AG04450 (cell line): ENCODE measurements at regions not wholly inside any gene's neighbourhood (a gene's known extent, or its start where the extent isn't known, plus 50 kb on each side); places are given as distances from the start of the nearest gene placed in this dataset. TPM values are rescaled to one million over a fixed set of nuclear protein-coding genes. Genes with fewer than 3 reads are reported as not detected.

ENCODE experiments used
- CTCF ChIA-PET: fragments of 300-600, 350-600 bp; formaldehyde crosslinking; extraction: SDS; loops from one replicate; lab custom pipeline; 2022; ENCODE audit warnings: antibody characterized with exemption, inconsistent platforms; lab: Charles Lee
- POLR2A ChIA-PET: fragments of 350-600 bp; formaldehyde crosslinking; extraction: SDS; loops from one replicate; lab custom pipeline; 2021; ENCODE audit warnings: antibody characterized with exemption, inconsistent platforms; lab: Yijun Ruan, JAX
- DNase-seq: peaks from one replicate; pipeline ENCODE4 v3.0.0-alpha.2; 2011; ENCODE audit warnings: low read depth, low spot score
- H3K27ac ChIP-seq: one replicate; pipeline ENCODE4 v1.5.1; 2012; ENCODE audit warnings: low read depth, low read length, control low read depth
- H3K27me3 ChIP-seq: one replicate; pipeline ENCODE4 v1.6.0; 2012; ENCODE audit warnings: low read length; ENCODE audit not compliant: control insufficient read depth, insufficient read depth
- H3K4me3 ChIP-seq: 2 replicates; pipeline ENCODE4 v1.5.1; 2011; ENCODE audit warnings: mild to moderate bottlenecking, low read depth, low read length, control low read depth
- H3K9me3 ChIP-seq: 2 replicates; pipeline ENCODE4 v1.5.1; 2012; ENCODE audit warnings: low read length; ENCODE audit not compliant: control insufficient read depth, insufficient read depth
- small RNA-seq: library from RNA; depleted of rRNA; stranded (forward); fragments of <200 nt; gene quantifications from one replicate; pipeline ENCODE3, GENCODE V24; 2012; ENCODE audit warnings: low read depth; ENCODE audit not compliant: insufficient read length
- TF ChIP-seq, protein P1 (sequence below): IDR thresholded peaks from 2 replicates; pipeline ENCODE4 v1.5.1; 2011; ENCODE audit warnings: low read depth, low read length, control low read depth, inconsistent platforms

DNA sequence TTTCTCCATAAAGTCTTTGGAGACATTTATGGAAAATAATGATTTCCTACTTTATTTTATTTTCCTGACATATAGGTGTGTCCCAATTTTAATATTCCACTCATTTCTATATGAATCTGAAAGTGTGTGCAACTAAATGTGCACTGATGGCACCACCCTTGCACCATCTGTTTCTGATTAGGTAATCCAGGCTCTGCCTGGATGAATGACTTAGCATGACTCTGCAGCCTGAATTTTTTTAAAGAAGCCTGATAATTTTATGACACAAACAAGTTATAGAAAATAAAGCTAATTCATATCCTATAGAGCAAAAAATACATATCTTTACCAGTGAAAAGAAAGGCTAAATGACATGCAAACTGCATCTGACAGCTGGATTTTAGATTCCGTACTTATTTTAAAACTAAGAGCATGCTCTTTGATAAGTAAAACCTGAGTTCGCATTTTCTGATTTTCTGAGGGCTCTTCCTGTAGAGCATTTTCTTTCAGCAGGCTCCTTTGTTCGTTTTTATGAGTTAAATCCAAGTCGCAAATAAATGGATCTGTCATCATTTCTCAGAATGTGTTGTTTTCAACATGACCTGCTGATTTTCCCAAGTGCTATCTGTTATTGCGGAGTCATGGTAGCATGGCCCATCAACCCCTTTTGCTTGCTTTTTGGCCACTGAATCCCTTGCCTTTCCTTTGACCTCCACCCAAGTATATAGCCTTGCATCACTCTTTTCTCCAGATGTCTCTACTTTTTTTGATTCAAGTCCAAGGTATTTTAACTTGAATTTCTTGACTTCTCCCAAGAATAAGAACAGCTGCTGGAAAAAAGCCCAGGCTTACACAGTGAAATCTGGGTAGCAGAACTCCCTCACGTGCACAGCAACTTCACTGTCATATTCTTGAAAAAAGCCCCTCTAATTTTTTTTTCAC is 52.8 kb upstream of the LYPLAL1 start:
- Histone ChIP-seq H3K4me3 (no peak overlapping the region), H3K9me3 (no peaks in the 10 kb centered on the region), H3K27ac (peak overlapping the region; percentile 93), H3K27me3 (no peaks in the 10 kb centered on the region)
- POLR2A ChIA-PET, result no interaction called here
- peak; percentile 83 for DNase-seq
- TF ChIP-seq, protein P1, sequence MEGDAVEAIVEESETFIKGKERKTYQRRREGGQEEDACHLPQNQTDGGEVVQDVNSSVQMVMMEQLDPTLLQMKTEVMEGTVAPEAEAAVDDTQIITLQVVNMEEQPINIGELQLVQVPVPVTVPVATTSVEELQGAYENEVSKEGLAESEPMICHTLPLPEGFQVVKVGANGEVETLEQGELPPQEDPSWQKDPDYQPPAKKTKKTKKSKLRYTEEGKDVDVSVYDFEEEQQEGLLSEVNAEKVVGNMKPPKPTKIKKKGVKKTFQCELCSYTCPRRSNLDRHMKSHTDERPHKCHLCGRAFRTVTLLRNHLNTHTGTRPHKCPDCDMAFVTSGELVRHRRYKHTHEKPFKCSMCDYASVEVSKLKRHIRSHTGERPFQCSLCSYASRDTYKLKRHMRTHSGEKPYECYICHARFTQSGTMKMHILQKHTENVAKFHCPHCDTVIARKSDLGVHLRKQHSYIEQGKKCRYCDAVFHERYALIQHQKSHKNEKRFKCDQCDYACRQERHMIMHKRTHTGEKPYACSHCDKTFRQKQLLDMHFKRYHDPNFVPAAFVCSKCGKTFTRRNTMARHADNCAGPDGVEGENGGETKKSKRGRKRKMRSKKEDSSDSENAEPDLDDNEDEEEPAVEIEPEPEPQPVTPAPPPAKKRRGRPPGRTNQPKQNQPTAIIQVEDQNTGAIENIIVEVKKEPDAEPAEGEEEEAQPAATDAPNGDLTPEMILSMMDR, result no peak
- CTCF ChIA-PET, result interaction anchor here (0.6 kb wide), 1 partner anchor 289 kb away, joined by 3 read pairs; no protein-coding TSS in a partner anchor

DNA sequence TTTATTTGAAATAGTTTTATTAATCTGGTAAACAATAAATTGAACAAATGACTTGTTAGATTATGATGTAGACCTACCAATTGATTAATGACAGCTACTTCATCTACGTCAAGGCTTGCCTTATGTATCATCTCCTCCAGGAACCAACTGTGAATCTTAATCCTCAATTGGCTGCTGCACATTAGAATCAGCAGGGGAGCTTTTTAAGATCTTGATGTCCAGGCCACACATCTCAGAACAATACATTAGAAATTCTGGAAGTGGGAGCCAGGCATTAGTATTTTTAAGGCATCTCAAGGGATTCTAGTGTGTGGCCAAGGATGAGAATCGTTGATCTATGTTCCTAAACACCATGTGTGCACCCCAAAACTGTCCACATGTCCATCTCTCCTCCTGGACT is 52.0 kb upstream of the LYPLAL1 start:
- TF ChIP-seq, protein P1, result no peak
- POLR2A ChIA-PET, result no interaction called here
- Histone ChIP-seq H3K9me3 (no peaks in the 10 kb centered on the region), H3K27ac (no peak overlapping the region), H3K27me3 (no peaks in the 10 kb centered on the region), H3K4me3 (no peak overlapping the region)
- CTCF ChIA-PET, result no interaction called here
- no peak for DNase-seq

DNA sequence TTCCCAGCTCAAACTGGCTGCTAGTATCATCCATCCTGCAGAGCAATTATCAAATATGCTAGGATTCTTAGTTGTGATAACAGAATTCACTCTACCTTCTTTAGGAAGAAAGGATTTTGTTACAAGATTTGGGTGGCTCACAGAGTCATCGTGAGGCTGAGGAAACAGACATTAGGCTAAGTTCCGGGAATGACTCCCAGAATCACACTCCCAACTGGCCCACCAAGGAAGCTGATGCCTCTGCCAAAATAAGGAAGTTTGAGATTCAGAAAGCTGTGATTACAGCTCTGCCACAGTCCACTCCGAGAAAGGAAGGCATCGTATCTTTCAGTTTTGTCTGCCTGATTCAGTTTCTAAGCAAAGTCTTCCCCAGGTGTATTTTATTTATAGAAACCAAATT is 50.6 kb upstream of the LYPLAL1 start:
- no peak for DNase-seq
- TF ChIP-seq, protein P1, result no peak
- POLR2A ChIA-PET, result no interaction called here
- Histone ChIP-seq H3K4me3 (no peak overlapping the region), H3K9me3 (no peaks in the 10 kb centered on the region), H3K27me3 (no peaks in the 10 kb centered on the region), H3K27ac (no peak overlapping the region)
- CTCF ChIA-PET, result interaction anchor here (1.3 kb wide), 1 partner anchor 793 kb away, joined by 5 read pairs; no protein-coding TSS in a partner anchor

Small RNA genes lying in the stretch of these regions (small RNA-seq; reads per million reads assigned to genes)
- not detected for gene RF00012
